Activated CD4-positive, alpha-beta T cell treated with anti-CD3 and anti-CD28 coated beads for 36 hours (primary cell): ENCODE measurements at regions not wholly inside any gene's neighbourhood (a gene's known extent, or its start where the extent isn't known, plus 50 kb on each side); places are given as distances from the start of the nearest gene placed in this dataset.

ENCODE experiments used
- ATAC-seq: fragments of 200-7000 bp; cut with Tn5 transposase; one replicate; pipeline ENCODE4 v1.10.0; 2021; ENCODE audit warnings: mild to moderate bottlenecking, moderate library complexity
- CTCF ChIA-PET: fragments of 350-600 bp; sonication (Branson Sonifier 250); formaldehyde crosslinking; loops from one replicate; lab custom pipeline; 2021; ENCODE audit warnings: antibody characterized with exemption; lab: Charles Lee
- POLR2A ChIA-PET: fragments of 350-600 bp; sonication (Branson Sonifier 250); formaldehyde crosslinking; loops from one replicate; lab custom pipeline; 2021; ENCODE audit warnings: antibody characterized with exemption, inconsistent platforms; lab: Charles Lee
- DNase-seq: peaks from one replicate; pipeline ENCODE4 v3.0.0-alpha.2; 2020
- H3K27ac Mint-ChIP-seq: one replicate; pipeline ENCODE4 v1.8.0; 2021; ENCODE audit warnings: mixed read lengths
- H3K27me3 Mint-ChIP-seq: one replicate; pipeline ENCODE4 v1.8.0; 2021; ENCODE audit warnings: mixed read lengths
- H3K36me3 Mint-ChIP-seq: one replicate; pipeline ENCODE4 v1.8.0; 2021; ENCODE audit warnings: low read depth, mixed read lengths
- H3K4me1 Mint-ChIP-seq: one replicate; pipeline ENCODE4 v1.8.0; 2021; ENCODE audit warnings: mixed read lengths
- H3K4me3 Mint-ChIP-seq: one replicate; pipeline ENCODE4 v1.8.0; 2021; ENCODE audit warnings: mild to moderate bottlenecking, moderate library complexity, mixed read lengths
- H3K9me3 Mint-ChIP-seq: one replicate; pipeline ENCODE4 v1.8.0; 2021; ENCODE audit warnings: low read depth, mixed read lengths
- intact Hi-C, 2 experiments: fragments of 100-400 bp; cut with DNase I in 1 of 2; cut with micrococcal nuclease in 1 of 2; formaldehyde crosslinking; loops; one replicate each; pipeline versions ENCODE4 v1.14.2 to v1.15.1; 2022 to 2024; cut with DNase I, micrococcal nuclease

DNA sequence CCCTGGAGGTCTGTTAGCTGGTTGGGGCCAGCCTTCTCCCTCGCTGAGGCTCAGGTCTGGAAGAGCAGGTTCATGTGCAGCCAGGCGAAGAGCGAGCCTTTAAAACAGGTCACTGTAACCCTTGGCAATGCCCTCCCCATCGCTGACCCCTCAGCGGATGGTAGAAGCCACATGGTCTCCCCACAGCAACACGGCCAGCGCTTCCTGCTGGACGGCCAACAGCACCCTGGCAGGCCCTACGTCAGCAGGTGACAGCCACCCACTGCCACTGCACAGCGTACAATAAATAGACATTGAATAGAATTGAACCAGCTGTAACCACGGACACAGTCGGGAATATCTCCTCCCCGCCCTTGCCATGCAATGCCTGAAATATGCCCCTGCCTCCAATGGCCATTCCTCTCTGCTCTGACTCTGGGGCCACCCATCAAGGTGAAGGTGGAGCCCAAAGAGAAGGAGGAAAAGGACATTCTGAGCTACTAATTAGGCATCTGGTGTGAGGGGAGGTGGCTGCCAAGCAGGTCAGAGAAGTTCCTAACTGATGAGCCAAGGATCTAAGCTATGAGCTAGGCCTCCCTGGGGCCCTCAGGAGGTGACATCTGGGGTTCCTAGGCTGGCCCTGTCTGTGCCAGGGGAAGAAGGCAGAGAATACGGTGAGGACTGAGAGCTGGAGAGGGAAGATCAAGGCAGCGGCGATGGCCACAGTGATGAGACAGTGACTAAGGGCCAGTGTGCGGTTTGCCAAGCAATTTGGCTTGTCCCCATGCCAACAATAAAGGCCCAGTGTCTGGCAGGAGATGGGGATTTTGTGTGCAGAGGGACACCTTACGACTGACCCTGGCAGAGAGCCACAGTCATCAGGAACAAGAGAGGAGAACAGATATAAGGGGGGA, 202.3 kb downstream of the BCOR start:
- no peak for DNase-seq
- POLR2A ChIA-PET, result interaction anchor here (0.6 kb wide), 1 partner anchor 274 kb away, joined by 4 read pairs; no protein-coding TSS in a partner anchor
- H3K4me3 Mint-ChIP-seq, result no peak overlapping the region
- CTCF ChIA-PET, result no interaction called here
- H3K27me3 Mint-ChIP-seq, result peaks cover 3% of the 10 kb centered on the region
- H3K27ac Mint-ChIP-seq, result no peak overlapping the region
- no peak for ATAC-seq
- H3K36me3 Mint-ChIP-seq, result no peaks in the 10 kb centered on the region
- intact Hi-C loops, result no loop called here
- H3K4me1 Mint-ChIP-seq, result peaks cover 9% of the 10 kb centered on the region
- no peaks in the 10 kb centered on the region for H3K9me3 Mint-ChIP-seq

DNA sequence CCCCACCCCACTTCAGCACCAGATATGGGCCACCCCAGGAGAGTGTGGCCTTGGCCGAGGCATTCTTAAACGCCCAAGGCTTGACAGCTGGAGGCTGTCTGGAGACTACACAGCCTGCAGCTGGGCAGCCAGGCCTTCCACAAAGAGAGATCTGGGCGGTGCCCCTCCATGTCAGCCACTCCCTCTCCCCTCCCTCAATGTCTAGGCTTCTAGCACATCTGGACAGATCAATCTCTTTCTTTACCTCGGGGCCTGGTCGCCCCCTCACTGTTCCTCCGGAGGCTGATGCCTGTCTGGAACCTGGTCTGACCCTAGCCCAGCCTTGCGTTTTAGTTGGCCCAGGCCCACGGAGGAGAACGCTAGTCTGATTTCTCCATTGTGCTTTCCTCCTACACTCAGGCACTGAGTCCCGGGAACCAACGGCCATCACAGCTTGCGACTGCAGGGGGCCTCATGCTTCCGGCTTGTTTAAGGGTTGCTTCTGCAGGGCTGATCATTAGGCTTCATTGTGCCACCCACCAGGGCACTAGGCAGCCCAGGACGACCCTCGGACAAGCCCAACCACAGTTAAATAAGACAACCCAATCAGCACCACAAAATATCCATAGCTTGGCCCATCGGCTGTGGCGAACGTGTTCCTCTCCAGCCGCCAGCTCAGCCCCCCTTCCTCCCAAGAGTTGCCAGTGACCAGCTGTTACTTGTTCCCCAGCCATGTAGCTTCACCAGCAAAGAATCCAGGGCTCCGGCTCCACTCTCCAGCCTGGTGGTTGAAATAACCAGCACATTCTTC, 200.6 kb downstream of the BCOR start:
- Mint-ChIP-seq H3K4me3 (no peak overlapping the region), H3K36me3 (no peaks in the 10 kb centered on the region), H3K27ac (no peak overlapping the region), H3K9me3 (no peaks in the 10 kb centered on the region), H3K4me1 (no peaks in the 10 kb centered on the region), H3K27me3 (peaks cover 4% of the 10 kb centered on the region)
- ChIA-PET POLR2A (no interaction called here), CTCF (no interaction called here)
- intact Hi-C loops, result no loop called here
- no peak for DNase-seq
- no peak for ATAC-seq

DNA sequence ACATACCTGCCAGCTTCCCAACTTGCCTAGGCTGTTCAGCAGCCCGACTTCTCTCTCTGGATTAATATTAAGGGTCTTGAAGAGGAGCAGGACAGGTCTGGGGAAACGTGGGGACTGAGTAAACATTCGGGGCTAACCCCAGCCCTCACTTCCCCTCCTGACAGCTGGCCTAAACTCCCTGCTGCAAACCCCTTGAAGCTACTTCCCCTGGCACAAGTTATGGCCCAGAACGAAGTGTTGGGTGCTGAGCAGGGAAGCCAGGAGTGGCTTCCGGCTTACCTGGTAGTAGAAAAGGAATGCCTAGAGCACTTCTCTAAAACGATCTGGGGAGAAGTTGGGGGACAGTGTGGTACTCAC, 200.0 kb downstream of the BCOR start:
- Mint-ChIP-seq H3K9me3 (no peaks in the 10 kb centered on the region), H3K27me3 (peaks cover 4% of the 10 kb centered on the region), H3K27ac (no peak overlapping the region), H3K4me3 (no peak overlapping the region), H3K4me1 (peaks cover under 1% of the 10 kb centered on the region), H3K36me3 (no peaks in the 10 kb centered on the region)
- DNase-seq (no peak), ATAC-seq (no peak)
- POLR2A ChIA-PET, result no interaction called here
- CTCF ChIA-PET, result no interaction called here
- intact Hi-C loops, result no loop called here

DNA sequence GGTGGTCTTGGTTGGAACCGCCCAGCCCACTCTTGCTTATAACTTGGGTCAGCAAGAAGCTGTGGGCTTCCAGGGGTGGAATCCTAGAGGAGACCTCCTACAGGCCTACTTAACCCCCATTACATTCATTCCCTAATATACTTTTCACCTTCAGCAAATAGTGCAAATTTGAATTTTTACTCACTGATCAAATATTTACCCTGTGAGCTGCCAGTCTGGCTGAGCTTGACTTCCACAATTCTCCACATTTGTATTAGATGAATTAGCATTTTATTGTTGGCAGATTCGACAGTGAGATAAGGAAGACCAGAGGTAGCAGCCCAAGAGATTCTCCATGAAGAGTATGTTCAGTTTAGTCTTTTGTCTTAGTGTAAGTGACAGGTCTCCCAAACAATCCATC, 199.6 kb downstream of the BCOR start:
- ATAC-seq, result no peak
- no peak for DNase-seq
- peaks cover 4% of the 10 kb centered on the region for H3K4me1 Mint-ChIP-seq
- no peak overlapping the region for H3K4me3 Mint-ChIP-seq
- ChIA-PET POLR2A (no interaction called here), CTCF (no interaction called here)
- H3K36me3 Mint-ChIP-seq, result no peaks in the 10 kb centered on the region
- H3K9me3 Mint-ChIP-seq, result no peaks in the 10 kb centered on the region
- intact Hi-C loops, result no loop called here
- H3K27me3 Mint-ChIP-seq, result peaks cover 4% of the 10 kb centered on the region
- no peak overlapping the region for H3K27ac Mint-ChIP-seq

DNA sequence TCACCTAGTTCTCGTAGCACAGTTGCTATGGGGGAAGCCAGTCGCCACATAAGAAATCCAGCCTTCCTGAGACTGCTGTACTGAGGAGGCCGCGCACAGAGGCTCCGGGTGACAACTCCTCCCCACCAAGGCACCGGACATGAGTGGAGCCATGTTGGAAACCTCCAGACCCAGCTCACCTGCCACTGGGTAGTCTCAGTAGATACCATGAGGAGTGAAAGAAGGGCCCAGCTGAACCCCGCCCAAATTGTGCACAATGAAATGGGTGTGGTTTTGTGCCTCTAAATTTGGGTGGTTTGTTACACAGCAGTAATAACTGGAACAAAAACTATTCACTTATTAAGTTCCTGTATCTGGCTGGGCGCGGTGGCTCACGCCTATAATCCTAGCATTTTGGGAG, 198.7 kb downstream of the BCOR start:
- Mint-ChIP-seq H3K36me3 (no peaks in the 10 kb centered on the region), H3K27me3 (peaks cover 4% of the 10 kb centered on the region), H3K27ac (no peak overlapping the region), H3K4me1 (peaks cover 13% of the 10 kb centered on the region), H3K9me3 (no peaks in the 10 kb centered on the region), H3K4me3 (no peak overlapping the region)
- intact Hi-C loops, result no loop called here
- POLR2A ChIA-PET, result no interaction called here
- no peak for DNase-seq
- CTCF ChIA-PET, result no interaction called here
- ATAC-seq, result no peak

DNA sequence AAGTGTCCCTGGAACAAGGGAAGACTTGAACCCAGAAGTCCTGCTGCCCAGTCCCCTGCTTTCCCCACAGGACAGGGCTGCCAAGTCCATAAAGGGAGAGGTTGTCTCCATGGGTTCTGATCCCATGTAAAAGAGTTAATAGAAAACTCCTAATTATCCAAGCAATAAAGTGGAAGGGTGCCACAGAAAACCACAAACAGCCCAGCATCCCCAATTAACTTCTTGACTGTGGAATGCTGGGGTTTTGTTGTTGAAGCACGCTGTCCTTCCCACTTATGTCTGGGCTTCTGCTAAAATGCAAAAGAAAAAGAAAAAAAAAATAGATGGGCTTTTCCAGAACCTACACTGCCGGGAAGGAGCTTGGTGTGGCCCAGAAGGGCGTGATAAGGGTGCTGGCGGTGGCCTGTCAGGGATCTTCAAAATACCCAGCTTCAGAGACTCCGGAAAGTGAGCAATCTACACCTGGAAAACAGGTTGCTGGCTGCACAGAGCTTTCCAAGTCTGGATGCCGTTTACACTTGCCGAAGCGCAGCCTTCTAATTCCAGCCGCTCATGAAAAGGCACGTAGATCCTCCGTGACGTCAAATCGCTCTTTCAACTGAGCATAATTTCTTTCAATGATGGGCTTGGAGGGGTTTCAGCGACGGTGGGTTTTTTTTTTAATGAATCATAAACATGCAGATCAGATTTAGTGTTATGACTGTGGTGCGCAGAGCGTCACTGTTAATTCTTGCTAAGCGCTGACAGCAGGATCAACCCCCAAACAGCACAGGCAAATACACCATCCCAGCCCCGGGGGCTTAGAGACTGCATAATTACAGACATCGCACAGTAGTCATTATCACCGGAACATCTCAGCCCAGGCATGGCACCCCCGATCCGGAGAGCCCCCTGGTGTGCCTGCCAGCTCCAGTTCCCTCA, 197.6 kb downstream of the BCOR start:
- Mint-ChIP-seq H3K27ac (no peak overlapping the region), H3K4me1 (peaks cover 22% of the 10 kb centered on the region), H3K36me3 (no peaks in the 10 kb centered on the region), H3K9me3 (no peaks in the 10 kb centered on the region), H3K27me3 (peaks cover 4% of the 10 kb centered on the region), H3K4me3 (no peak overlapping the region)
- ChIA-PET POLR2A (interaction anchor here (0.6 kb wide), 1 partner anchor 308 kb away, joined by 3 read pairs; no protein-coding TSS in a partner anchor), CTCF (interaction anchor here (0.6 kb wide), 2 partner anchors 16 to 128 kb away, joined by 3 read pairs; no protein-coding TSS in a partner anchor)
- ATAC-seq (no peak), DNase-seq (no peak)
- intact Hi-C loops, result no loop called here

DNA sequence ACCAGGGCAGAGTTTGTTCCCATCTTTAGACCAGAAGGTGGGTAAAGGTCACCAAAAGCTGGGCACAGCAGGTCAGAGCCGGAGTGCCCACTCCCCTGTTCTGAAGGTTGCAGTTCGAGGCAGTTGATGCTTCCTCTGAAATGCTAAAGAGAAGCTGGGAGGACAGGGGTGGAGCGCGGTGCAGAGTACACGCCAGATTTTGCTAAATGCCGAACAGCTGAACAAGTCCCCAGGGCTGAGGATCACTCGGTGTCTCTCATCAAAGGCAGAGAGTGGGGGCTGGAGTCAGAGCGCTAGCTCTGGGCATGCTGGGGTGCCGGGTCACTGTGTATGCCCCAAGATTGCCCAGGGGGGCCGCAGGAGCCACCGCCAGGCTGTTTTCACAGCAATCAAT, 197.0 kb downstream of the BCOR start:
- Mint-ChIP-seq H3K9me3 (no peaks in the 10 kb centered on the region), H3K4me3 (no peak overlapping the region), H3K4me1 (peaks cover 23% of the 10 kb centered on the region), H3K36me3 (no peaks in the 10 kb centered on the region), H3K27ac (no peak overlapping the region), H3K27me3 (peaks cover 4% of the 10 kb centered on the region)
- ATAC-seq, result no peak
- no peak for DNase-seq
- ChIA-PET CTCF (interaction anchor here (0.6 kb wide), 1 partner anchor 129 kb away, joined by 3 read pairs; no protein-coding TSS in a partner anchor), POLR2A (no interaction called here)
- intact Hi-C loops, result no loop called here

DNA sequence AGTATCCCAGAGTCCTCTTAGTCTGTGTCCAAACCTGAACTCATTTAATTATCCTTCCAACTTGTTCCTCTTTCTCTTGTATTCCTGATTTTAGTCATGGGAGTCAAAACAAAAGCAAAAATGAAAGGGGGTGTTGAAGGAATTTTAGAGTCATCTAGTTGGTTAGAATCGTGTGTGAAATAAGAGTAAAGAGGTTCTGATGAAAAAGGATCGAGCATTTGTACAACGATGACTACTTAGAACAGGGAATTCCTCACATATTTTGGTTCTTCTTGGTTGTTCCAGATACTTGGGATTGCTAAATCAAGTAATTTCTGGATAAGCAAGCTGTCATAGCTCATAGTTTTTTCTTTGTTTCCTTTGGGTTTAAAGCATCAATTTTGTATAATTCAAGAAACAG, 194.4 kb downstream of the BCOR start:
- ChIA-PET POLR2A (no interaction called here), CTCF (no interaction called here)
- Mint-ChIP-seq H3K27ac (no peak overlapping the region), H3K4me1 (peaks cover 27% of the 10 kb centered on the region), H3K27me3 (peaks cover 4% of the 10 kb centered on the region), H3K9me3 (no peaks in the 10 kb centered on the region), H3K4me3 (no peak overlapping the region), H3K36me3 (no peaks in the 10 kb centered on the region)
- ATAC-seq, result peak; percentile 62
- DNase-seq, result no peak
- intact Hi-C loops, result loop anchor here in 1 of 2 experiments (1.0 kb wide), 2 partner anchors 20 to 43 kb away; no protein-coding TSS in a partner anchor

DNA sequence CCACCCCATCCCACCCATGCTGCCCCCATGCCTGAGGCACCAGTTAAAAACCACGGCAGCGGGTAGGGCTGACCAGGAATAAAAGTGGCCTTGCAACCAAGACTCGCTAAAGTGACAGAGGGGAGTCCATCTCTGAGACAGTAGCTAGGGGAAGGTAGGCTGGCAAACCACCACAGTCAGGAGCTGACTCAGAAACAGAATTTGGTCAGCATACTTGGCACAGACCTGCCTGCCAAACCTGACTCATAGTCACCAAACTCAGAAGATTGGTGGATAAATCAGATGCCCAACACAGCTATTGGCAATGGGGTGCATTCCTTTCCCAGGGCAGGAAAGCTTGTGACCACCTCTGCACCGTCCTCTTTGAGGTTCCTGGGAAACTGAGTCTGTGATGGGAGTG, 193.8 kb downstream of the BCOR start:
- Mint-ChIP-seq H3K9me3 (no peaks in the 10 kb centered on the region), H3K27me3 (peaks cover 4% of the 10 kb centered on the region), H3K4me1 (peaks cover 32% of the 10 kb centered on the region), H3K27ac (no peak overlapping the region), H3K36me3 (no peaks in the 10 kb centered on the region), H3K4me3 (no peak overlapping the region)
- DNase-seq, result peak; percentile 53
- POLR2A ChIA-PET, result interaction anchor here (0.6 kb wide), 1 partner anchor 49 kb away, joined by 3 read pairs; no protein-coding TSS in a partner anchor
- intact Hi-C loops, result loop anchor here in 1 of 2 experiments (1.0 kb wide), 2 partner anchors 21 to 44 kb away; no protein-coding TSS in a partner anchor
- ATAC-seq, result peak; percentile 87
- CTCF ChIA-PET, result no interaction called here

DNA sequence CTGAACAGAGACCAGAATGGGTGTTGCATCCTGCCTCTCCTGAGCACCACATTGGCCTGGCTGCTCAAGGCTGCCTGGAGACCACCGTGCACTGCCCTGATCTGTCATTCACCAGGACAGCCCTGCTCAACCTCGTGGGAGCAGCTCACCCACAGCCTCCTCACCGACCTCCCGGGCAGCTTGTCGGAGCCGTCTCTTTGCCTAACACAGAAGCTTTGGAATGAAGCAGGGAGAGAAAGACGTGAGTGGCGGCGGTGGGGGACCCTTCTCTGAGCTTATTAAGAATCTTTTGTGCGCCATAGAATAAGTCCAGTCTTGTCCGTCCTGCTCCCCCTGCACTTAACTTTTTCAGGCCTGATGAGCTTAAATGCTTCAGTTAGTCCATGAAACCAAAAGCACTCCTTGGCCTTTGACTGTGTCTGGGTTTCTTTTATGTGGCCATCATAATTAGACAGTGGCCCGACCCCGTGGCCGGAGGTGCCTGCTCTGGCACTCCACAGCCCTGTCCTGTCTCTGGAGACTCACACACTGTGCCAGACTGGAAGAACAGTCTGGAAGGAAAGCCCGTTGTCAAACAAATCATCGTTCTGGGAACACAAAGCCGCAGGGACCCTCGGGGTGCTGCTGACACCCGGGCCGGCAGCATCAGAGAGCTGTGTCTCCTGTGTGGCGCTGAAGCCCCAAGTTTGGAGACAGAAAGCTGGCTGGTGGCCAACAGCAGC, 192.8 kb downstream of the BCOR start:
- no peak overlapping the region for H3K4me3 Mint-ChIP-seq
- DNase-seq, result no peak
- H3K4me1 Mint-ChIP-seq, result peaks cover 32% of the 10 kb centered on the region
- ATAC-seq, result no peak
- ChIA-PET CTCF (no interaction called here), POLR2A (no interaction called here)
- no peaks in the 10 kb centered on the region for H3K9me3 Mint-ChIP-seq
- no peak overlapping the region for H3K27ac Mint-ChIP-seq
- peaks cover 4% of the 10 kb centered on the region for H3K27me3 Mint-ChIP-seq
- no peaks in the 10 kb centered on the region for H3K36me3 Mint-ChIP-seq
- intact Hi-C loops, result no loop called here
